Left renal cortex interstitium (tissue), 4 donors: ENCODE measurements at regions not wholly inside any gene's neighbourhood (a gene's known extent, or its start where the extent isn't known, plus 50 kb on each side); places are given as distances from the start of the nearest gene placed in this dataset.
"Not testable (repeated sequence)": the region's sequence is repeated elsewhere in the genome, so short reads cannot be mapped to it uniquely, and the experiment has no call there.

Source experiments
- DNase-seq, 4 donors: peaks; one replicate each; pipeline ENCODE4 v3.0.0-alpha.2; 2013; ENCODE audit warnings: low read depth in 4 of 4, low spot score in 2 of 4, missing footprints in 1 of 4

GRCh38 chr13:22770891-22771290, 409.9 kb upstream of the SGCG start:
- DNase-seq: no peak

GRCh38 chr13:22773465-22773864, 407.3 kb upstream of the SGCG start:
- DNase-seq: no peak

- no peak for DNase-seq
Measured at GRCh38 chr13:22776394-22777186, 404.2 kb upstream of the SGCG start.

- no peak for DNase-seq
Measured at GRCh38 chr13:22777207-22777606, 403.6 kb upstream of the SGCG start.

GRCh38 chr13:22789027-22789593, 391.7 kb upstream of the SGCG start:
- no peak for DNase-seq

- no peak for DNase-seq
Measured at GRCh38 chr13:22789916-22790315, 390.9 kb upstream of the SGCG start.

GRCh38 chr13:22793598-22794134, 387.1 kb upstream of the SGCG start:
- no peak for DNase-seq

- no peak for DNase-seq
Measured at GRCh38 chr13:22800526-22801401, 380.0 kb upstream of the SGCG start.

- DNase-seq: no peak
Measured at GRCh38 chr13:22801402-22802003, 379.3 kb upstream of the SGCG start.

- no peak for DNase-seq
Measured at GRCh38 chr13:22812793-22813192, 368.0 kb upstream of the SGCG start.

GRCh38 chr13:22813531-22814377, 367.0 kb upstream of the SGCG start:
- not testable (repeated sequence) for DNase-seq

- not testable (repeated sequence) for DNase-seq
Measured at GRCh38 chr13:22814433-22814832, 366.3 kb upstream of the SGCG start.

- no peak for DNase-seq
Measured at GRCh38 chr13:22821589-22821988, 359.2 kb upstream of the SGCG start.

GRCh38 chr13:22825186-22825585, 355.6 kb upstream of the SGCG start:
- no peak for DNase-seq

- DNase-seq: peak in 1 of 4 donors; percentile 25
Measured at GRCh38 chr13:22828081-22828480, 352.7 kb upstream of the SGCG start.

- DNase-seq: no peak
Measured at GRCh38 chr13:22836475-22836874, 344.3 kb upstream of the SGCG start.

GRCh38 chr13:22837980-22838647, 342.7 kb upstream of the SGCG start:
- DNase-seq: peak in 1 of 4 donors; percentile 16

- peak in 1 of 4 donors; percentile 38 for DNase-seq
Measured at GRCh38 chr13:22839603-22840530, 340.9 kb upstream of the SGCG start.
